GM21619 (cell line): ENCODE measurements at regions not wholly inside any gene's neighbourhood (a gene's known extent, or its start where the extent isn't known, plus 50 kb on each side); places are given as distances from the start of the nearest gene placed in this dataset.

Experiments used
- ATAC-seq: cut with Tn5 transposase; IDR thresholded peaks from one replicate; pipeline ENCODE4 v1.9.1; 2021; ENCODE audit not compliant: unreplicated experiment

- no peak for ATAC-seq
Measured at GRCh38 chr10:2284071-2284470, 546.7 kb upstream of the ADARB2 start.

- no peak for ATAC-seq
Measured at GRCh38 chr10:2282202-2282601, 544.9 kb upstream of the ADARB2 start.

DNA sequence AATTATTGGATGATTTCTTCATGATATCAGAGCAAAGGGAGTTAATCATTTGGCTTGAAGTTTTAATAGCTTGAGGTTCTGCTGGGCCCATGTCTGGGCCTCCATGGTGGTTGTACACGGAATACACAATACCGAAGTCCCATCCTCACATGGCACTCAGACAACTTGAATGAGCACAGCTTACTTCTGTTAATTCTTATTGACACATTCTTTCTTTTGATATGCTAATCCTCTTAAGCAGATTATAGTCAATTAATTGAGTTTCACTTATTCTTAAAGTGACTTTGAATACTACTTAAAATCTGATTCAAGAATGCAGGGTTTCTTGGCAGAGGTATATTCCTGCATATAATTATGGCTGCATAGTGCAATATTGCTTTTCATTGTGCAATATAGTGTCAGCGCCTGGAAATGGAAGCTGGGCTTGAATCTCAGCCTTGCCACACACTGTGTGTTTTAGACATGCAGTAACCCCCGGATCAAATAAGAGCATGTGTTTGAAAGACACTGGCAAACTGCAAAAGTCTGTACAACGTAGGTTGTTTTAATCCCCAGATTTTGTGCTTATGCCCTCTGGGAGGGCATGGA is 543.5 kb upstream of the ADARB2 start:
- ATAC-seq, result no peak

DNA sequence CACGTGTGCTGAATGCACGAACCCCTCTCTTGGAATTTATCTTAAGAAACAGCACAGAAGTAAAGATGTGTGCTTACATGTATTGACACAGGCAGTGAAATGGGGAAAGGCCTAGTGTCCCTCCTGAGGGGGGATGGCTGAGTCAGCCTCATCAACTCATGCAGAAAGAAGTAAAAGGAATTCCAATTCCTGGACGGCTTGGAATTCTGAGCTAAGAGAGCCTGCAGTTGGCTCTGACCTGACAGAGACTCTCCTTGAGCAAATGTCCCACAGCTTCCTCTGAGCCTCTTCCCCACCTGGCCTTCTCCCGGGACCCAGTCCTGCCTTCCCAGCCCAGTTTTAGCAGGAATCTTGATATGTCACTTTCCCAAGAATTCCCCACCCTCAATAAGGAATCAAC is 542.4 kb upstream of the ADARB2 start:
- ATAC-seq, result no peak

GRCh38 chr10:2278363-2278762 is 541.0 kb upstream of the ADARB2 start:
- no peak for ATAC-seq

DNA sequence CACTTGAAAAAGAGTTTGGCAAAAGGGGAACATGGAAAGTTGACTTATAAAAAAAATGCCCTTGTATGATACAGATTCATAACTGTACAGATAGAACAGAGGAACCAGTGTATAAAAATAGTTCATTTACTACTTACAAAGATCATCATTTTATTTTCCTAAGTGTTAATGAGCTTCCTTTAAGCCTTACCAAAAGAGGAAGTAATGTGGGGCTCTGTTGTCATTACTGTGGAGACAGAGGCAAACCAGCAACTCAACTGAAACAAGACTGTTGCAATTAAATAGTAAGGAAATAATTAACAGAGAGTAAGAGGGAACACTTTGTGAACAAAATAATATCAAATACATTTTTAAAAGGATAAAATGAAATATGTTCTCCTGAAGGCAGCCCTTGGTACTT is 526.2 kb upstream of the ADARB2 start:
- ATAC-seq, result no peak

DNA sequence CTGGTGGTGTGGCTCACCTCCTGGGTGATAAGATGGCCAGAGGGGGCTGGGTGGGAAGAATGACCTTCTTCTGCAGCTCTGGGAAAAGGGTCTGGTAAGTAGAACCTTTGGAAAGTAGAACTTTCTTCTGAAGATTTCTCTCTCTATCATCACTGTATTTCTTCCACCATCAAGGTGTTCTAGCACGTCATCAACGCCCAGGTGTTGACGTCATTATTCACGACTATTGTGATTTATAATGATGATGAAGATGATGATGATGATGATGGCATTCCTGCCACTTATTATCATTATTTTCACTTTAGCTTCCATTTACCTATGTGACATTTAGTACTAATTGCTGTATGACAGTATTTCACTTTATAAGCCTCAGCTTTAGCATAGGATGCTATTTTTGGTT is 525.6 kb upstream of the ADARB2 start:
- no peak for ATAC-seq

GRCh38 chr10:2262333-2262732 is 525.0 kb upstream of the ADARB2 start:
- ATAC-seq, result no peak

DNA sequence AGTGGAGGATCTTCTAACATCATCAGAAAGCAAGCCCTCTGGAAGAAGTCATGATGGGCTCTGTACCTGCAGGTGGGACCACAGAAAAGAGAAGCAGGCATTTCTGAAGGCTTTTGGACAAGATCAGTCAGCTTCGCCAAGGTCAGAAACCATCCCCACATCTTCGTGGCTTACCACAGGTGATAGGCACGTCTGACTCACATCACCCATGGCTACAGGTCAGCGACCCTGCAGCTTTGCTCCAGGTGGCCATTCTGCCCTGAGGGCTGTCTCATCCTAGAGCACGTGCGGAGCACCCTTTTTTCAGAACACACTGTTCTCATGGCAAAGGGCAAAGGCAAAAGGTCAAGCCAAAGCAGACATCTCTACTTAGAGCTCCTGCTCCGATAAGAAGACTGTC is 518.9 kb upstream of the ADARB2 start:
- ATAC-seq, result no peak

DNA sequence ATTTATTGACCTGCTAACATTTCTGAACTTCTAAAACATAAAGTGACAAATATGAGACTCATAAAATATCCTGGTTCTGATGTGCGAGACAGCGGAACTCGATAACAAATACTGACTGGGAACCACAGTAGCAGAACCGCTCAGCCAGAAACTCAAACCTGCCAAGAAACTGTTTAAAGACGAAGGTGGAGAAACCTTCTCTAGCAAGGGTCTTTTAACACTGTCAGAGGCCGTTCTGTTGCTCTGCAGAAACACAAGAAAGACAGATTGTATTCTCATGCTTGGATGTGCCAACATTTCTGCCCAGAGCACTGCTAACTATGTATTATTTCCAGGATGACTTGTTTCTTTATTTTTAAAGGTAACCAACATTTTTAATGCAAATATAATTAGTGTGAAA is 514.8 kb upstream of the ADARB2 start:
- ATAC-seq, result no peak

GRCh38 chr10:2251631-2252030 is 514.3 kb upstream of the ADARB2 start:
- ATAC-seq, result no peak

- no peak for ATAC-seq
Measured at GRCh38 chr10:2246747-2247146, 509.4 kb upstream of the ADARB2 start.

GRCh38 chr10:2245580-2245979 is 508.3 kb upstream of the ADARB2 start:
- no peak for ATAC-seq

GRCh38 chr10:2244471-2244870 is 507.1 kb upstream of the ADARB2 start:
- ATAC-seq, result no peak

DNA sequence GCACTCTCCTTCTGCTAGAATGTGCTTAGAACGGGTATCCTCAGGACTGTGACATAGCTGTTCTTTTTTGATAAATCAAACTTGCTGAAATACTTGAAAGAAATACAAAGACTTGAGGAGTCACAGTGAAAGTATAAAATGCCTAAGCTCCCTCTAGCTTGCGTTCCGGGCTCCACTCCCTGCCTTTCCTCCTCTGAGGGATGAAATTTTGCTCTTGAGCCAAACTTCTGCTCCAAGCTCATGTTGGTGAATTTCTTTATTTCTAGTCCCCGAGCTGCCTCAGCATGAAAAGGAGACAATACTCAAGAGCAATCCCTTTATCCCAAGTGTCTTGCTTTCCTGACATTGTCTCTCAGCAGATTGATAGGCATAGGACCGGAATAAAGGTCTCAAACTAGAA is 499.6 kb upstream of the ADARB2 start:
- no peak for ATAC-seq

DNA sequence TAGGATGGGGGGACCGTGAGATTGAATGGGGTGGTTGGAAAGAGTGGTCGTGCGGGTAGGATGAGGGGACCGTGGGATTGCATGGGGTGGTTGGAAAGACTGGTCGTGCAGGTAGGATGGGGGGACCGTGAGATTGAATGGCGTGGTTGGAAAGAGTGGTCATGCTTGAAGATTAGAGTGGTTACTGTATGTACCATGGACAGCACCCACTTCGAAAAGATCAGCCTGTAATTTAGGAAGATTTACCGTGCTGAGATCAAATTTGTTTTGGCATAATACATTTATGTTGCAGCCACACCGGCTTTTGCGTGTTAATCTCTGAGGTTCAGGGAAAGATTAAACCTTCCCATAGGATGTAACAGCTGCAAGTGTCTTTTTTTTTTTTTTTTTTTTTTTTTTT is 495.2 kb upstream of the ADARB2 start:
- no peak for ATAC-seq

DNA sequence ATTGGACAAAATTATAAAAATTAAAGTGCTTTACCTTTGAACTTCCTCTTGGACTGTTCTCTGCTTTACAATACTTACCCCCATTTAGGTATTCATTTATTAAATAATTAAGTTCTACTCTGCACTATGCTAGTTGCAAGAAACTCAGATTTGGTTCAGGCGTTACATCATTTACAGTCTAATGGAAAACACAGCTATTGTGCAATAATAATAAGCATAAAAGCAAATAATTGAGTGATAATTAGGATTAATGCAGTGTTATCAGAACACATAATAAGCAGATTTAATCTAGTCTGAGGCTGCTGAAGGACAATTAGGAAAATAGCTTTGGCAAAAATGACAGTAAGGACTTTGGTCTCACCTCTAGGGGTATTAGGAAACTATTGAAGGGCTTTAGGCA is 493.2 kb upstream of the ADARB2 start:
- ATAC-seq, result no peak

GRCh38 chr10:2228320-2228901 is 491.1 kb upstream of the ADARB2 start:
- ATAC-seq, result no peak

- no peak for ATAC-seq
Measured at GRCh38 chr10:2225609-2226008, 488.3 kb upstream of the ADARB2 start.

GRCh38 chr10:2223548-2224320 is 486.4 kb upstream of the ADARB2 start:
- no peak for ATAC-seq

- no peak for ATAC-seq
Measured at GRCh38 chr10:2222631-2223030, 485.3 kb upstream of the ADARB2 start.

GRCh38 chr10:2214805-2215204 is 477.5 kb upstream of the ADARB2 start:
- ATAC-seq, result no peak

DNA sequence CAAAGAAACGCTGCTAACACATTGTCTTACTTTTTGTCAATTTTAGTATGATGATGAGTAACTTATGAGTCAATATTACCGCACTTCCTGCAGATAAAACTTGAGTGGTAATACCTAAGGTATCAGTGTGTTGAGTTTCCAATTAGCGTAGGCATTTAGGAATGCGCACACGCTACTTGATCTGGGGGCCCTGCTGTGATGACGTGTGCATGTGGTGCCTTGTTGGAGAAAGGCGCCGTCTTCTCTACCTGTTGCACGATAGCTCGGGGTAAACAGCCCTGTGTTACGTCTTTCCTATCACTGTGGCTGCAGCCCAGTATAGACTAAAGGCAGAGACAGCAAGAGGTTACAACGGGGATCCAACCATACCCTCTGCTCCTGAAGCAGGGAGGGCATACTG is 476.8 kb upstream of the ADARB2 start:
- ATAC-seq, result no peak
